ENCODE measurements at regions not wholly inside any gene's neighbourhood (a gene's known extent, or its start where the extent isn't known, plus 50 kb on each side); places are given as distances from the start of the nearest gene placed in this dataset.
A peak's percentile ranks its signal among the peaks of the same experiment; 100 is the strongest.

DNA sequence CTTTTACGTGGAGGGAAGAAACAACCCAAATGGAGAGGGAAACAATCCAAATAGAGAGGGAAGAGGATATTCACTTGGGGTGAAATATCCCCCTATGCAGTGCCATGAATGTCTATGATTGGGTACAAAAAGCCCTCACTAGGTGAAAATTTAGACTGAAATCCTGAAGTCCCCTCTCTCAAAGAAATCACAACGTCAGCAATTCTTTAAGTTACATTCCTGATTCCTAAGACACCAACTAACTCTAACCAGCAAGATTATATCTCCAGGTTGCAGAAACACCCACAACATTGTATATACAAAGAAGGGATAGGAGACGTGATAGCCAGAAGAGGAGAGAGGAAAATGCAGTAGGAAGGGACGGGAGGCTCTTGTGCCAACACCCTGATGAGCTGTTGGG lies 374.3 kb downstream of the DCAF12L2 start:
- DNase-seq (ENCODE audit: low read depth), result no peak

DNA sequence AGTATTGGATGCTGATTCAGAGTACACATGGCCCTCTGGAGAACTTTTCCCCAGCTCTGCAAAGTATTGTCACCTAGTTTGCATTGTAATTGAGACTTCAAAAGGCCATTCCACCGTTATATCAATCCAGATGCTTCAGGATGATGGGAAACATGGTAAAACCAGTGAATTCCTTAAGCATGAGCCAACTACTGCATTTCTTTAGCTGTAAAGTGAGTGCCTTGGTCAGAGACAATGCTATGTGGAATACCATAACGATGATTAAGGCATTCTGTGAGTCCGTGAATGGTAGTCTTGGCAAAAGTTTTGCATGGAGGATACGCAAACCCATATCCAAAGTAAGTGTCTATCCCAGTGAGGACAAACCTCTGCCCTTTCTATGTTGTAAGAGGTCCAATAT lies 355.2 kb downstream of the DCAF12L2 start:
- no peak for DNase-seq (ENCODE audit: low read depth)

DNA sequence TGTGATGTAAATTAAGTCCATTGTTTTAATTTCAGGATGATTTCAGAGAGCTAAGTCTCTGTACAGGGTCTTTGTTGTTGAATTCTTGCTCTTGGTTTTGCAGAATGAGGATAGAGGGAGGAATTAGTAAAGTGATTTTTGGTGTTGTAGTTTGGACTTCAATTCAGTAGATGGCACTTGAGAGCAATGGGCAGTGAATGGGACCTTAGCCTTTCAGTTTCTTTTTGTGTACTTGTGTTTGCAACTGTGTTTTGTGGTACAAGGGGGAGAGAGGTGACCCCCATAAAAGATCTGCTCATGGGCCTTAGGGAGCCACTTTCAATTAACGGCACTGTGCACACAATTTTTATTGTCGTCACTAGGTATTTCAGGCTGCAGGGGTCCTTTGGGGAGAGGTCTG lies 340.0 kb downstream of the DCAF12L2 start:
- no peak for DNase-seq (ENCODE audit: low read depth)

DNA sequence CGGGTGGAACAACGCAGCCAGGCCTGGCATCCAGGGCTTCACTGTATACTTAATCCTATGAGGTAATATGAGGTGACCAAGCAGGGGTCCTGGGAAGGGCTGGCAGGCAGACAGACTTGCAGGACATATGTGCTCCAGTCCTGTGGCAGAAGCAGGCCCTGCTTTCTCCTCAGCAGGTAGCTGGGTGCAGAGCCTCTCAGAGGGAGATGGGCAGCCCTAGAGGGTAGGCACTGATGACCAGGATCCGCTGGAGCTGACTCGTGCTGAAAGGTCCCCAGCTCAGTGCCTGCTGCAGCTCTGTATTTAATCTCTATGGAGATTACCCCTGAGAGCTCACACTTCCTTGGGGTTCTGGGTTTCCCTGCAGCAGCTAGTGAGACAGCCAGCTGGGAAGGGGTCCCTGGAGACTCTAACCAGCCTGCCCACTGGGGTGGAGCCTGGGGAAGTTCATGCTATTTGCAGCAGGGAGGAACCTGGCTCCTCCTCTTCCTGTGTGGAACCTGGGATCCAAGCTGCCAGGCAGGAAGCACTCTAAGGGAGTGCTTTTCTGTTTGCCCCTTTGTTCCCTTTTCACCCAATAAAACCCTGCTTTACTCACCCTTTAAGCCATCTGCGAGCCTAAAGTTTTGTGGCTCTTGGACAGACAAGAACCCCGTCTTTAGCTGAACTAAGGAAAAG lies 339.2 kb downstream of the DCAF12L2 start:
- DNase-seq (ENCODE audit: low read depth), result no peak

DNA sequence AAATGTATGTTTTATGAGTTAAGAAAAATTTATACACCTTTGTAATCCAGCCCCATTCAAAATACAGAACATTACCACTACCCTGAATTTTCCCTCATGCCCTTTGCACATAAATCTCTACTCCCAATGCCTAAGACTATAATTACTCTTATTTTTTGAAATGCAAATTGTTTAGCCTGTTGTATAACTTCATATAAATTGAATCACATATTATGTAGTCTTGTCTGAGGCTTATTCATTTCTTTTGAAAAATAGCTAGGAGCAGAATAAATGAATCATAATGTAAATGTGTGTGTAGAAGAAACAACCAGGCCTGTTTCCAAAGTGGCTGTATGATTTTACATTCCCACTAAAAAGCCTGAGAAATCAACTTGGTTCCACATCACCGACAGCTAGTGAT lies 319.8 kb downstream of the DCAF12L2 start:
- no peak for DNase-seq (ENCODE audit: low read depth)

DNA sequence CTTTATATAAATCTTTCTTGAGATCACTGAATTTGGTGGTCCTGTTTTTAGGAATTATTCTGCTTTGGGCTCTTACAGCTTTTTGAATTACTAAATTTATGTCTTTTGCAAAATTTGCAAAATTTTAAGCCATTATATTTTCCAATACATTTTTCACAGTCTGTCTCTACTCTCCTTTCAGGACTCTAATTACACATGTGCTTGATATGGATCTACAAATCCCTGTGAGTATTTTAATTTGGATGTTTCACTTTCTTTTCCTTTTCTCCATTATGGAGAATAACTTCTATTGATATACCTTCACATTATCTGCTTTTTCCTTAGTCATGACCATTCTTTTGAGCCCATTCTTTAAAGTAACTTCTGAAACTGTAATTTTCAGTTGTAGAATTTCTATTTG lies 315.4 kb downstream of the DCAF12L2 start:
- no peak for DNase-seq (ENCODE audit: low read depth)

DNA sequence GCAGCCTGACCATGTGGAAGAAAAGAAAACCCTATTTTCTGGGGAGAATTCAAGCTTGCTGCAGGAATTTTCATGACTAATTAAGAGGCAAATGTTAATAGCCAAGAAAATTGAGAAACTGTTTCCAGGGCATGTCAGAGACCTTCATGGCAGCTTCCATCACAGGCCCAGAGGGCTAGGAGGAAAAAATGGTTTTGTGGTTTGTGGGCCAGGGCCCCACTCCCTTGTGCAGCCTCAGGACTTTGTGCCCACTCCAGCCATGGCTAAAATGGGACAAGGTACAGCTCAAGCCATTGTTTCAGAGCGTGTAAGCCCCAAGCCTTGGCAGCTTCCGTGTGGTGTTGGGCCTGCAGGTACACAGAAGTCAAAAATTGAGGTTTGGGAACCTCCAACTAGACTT lies 282.9 kb downstream of the DCAF12L2 start:
- no peak for DNase-seq (ENCODE audit: low read depth)

DNA sequence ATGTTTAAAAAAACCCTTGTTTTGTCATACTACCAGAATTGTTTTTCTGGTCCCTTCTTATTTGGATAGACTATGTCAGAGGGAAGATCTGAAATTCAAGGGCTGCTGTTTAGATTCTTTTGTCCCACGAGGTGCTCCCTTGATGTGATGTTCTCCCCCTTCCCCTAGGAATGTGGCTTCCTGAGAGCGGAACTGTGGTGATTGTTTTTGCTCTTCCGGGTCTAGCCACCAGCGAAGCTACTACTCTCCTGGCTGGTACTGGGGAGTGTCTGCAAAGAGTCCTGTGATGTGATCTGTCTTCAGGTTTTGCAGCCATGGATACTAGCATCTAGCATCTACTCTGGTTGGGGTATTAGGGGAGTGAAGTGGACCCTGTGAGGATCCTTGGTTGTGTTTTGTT lies 271.1 kb downstream of the DCAF12L2 start:
- no peak for DNase-seq (ENCODE audit: low read depth)

DNA sequence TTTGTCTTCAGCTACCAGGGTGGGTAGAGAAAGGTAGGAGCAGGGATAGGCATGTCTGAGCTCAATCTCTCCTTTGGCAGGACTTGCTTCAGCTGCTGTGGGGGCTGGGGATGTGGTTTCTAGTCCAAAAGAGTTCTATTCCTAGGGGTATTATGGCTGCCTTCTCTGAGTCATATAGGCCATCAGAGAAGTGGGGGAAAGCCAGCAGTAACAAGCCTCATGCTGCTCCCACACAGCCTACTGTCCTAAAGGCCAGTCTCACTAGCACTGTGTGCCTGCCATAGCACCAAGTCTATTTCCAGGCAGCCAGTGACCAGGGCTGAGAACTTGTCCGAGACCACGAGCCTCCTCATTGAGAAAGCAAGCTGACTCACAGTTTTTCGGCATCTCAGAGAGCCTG lies 270.6 kb downstream of the DCAF12L2 start:
- no peak for DNase-seq (ENCODE audit: low read depth)

DNA sequence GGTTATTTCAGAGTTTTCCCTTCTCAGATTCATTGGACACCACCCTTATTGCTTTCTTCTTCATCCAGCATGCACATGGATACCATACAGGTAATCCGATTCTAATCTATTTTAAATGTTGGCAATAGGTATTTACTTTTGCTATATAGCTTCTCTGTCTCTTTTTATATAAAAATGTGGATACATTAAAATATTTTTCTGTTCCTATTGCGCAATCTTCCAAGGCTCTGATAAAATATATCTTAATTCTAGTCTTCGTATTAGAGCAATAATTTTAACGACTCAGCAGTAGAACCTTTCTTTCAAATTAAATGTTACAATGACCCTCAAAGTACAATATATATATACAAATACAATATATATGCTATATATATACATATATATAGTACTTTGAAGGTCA lies 239.8 kb downstream of the DCAF12L2 start:
- no peak for DNase-seq (ENCODE audit: low read depth)

DNA sequence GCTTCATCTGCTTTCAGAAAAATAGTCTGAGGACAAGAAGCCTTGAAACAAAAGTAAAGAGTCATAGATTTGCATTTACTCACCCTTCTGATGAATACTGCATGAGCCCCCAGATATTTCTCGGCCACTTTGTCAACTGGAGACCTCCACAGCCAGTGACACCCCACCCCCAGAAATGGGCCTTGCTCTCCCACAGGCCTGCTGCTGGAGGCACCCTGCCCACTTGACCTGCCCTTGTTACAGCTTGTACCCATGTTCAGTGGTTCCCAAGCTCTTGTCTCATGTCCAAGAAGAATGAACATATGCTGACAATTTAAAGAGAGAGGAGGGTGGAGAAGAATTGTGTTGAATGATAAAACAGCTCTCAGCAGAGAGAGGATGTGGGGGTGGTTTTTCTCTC lies 225.1 kb downstream of the DCAF12L2 start:
- no peak for DNase-seq (ENCODE audit: low read depth)

DNA sequence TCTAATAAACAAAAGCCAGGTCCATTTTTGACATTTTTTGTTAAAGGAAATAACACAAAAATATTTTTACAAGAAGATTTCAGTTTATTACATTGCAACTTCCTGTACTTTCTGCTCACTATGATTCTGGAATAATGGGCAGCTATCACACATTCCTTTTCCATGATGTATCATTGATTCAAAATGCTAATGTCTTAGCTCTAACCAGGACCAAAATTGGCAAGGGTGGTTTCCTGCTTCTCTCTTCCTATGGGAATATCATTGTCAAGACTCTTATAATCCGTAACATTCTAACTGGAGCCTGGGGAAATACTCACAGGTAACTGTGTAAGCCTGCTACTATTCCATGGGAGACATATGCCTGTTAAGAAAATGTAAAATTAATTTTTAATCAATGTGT lies 218.6 kb downstream of the DCAF12L2 start:
- DNase-seq (ENCODE audit: low read depth), result no peak

DNA sequence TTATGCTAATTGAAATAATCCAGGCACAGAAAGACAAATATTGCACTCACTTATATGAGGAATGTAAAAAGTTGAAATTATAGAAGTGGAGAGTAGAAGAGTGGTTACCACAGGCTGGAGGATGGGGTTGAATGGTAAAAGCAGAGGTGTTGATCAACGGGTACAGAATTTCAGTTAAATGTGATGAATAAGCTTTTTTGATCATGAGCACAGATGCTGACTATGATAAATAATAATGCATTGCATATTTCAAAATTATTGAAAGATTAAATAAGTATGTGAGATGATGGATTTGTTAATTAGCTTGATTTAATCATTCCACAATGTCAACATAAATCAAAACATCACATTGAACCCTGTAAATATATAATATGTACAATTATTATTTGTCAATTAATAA lies 213.1 kb downstream of the DCAF12L2 start:
- no peak for DNase-seq (ENCODE audit: low read depth)

DNA sequence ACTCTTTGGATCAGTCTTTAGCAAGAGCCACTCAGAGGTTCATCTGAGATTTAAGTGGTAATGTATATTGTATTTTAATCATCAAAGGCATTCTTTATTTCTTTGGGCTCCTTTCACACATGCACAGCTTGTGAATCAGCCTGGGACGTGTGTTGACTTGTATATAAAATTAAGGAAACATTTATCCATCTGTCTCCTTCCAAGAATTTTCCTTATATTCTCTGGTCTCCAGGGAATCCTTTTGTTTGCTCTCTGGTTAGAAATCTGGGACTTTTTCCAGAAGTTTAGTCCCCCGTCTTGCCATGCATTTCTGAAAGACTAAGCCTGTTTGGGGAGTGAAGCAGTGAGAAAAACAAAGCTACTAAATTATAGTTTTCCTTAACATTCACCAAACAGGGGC lies 212.3 kb downstream of the DCAF12L2 start:
- DNase-seq (ENCODE audit: low read depth), result no peak

DNA sequence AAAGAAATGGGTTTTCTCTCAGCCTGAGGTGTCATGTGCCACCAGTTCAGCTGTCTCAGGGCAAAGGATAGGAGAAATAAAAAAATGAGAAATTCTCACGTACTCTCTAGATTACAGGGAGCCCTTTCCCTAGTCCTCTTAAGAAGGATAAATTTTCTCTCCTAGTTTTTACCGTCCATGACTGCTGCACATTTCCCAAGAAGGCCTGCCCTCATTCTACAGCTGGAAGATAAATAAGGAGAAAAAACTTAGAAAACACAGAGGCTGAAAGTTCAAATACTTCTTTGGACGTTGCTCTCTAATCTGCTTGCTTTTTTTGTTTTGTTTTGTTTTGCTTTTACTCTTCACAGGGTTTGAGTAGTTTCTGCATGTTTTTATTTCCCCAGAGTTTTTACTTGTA lies 211.9 kb downstream of the DCAF12L2 start:
- DNase-seq (ENCODE audit: low read depth), result no peak

DNA sequence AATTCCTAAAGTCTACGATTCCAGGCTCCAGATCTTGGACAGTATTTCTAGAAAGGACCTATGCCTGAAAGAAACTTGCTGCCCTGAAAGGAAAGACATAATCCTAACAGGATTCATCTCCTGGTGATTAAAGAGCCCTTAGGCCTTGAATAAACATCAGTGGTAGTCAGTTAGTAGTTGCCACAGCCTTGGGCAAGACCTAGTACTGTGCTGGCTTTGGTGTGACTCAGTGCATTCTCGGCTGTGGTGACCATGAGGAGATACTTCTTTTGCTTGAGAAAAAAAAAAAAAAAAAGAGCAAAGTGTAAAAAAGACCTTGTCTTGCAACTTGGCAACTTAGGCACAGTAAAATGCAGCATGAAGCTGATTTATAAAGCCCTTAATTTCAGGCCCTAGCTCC lies 188.2 kb downstream of the DCAF12L2 start:
- no peak for DNase-seq (ENCODE audit: low read depth)

DNA sequence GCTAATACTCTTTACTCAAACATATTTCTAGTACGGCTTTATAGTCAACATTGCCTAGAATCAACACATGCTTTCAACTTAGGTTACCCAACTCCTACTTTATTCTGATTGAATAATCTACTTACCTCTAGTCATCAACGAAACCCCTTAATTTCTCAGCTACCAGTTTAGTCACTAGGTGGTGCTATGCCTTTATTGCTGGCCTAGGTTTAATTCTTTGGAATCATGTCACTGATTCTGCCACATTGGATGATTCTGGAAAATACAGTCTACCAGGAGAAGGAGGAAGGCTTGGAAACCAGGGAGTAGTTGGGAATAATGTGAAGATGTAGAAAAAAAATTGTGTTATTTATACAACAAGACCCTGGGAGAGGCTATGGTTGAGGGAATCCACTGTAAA lies 167.7 kb downstream of the DCAF12L2 start:
- DNase-seq (ENCODE audit: low read depth), result peak; percentile 3

DNA sequence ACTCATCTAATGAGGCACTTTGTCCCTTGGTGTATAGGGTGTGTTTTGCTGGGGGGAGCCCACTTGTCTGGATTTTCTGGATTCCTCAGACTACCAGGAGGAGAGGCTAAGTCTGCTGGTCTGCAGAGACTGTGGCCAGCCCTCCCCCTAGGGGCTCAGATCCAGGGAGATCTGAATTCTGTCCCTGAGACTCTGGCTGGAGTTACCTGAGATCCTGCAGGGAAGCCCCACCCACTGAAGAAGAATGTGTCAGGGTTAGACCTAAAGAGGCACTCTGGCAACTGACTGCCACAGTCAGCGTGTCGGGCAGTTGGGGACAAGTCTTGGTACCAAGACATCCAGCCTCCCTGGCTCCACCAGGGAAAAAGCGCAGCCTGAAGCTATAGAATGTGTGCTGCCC lies 138.9 kb downstream of the DCAF12L2 start:
- no peak for DNase-seq (ENCODE audit: low read depth)

DNA sequence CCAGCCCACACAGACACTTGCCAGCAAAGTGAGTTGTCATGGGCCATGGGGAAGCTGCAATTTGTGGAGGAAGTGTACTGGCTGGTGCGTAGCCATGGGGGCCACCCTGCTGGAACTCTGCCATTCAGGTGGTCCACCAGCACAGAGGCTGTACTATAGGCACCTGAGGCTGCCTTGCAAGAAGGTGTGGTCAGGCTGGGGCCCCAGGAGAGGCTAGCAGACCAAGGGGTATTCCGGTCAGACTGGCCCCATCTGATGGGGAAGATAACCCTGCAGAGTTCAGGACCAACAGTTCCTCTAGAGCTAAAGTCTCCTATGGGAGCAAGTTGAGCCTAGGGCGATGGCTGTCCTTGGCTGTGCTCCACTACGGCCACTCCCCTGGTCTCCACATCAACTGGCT lies 136.1 kb downstream of the DCAF12L2 start:
- no peak for DNase-seq (ENCODE audit: low read depth)

DNA sequence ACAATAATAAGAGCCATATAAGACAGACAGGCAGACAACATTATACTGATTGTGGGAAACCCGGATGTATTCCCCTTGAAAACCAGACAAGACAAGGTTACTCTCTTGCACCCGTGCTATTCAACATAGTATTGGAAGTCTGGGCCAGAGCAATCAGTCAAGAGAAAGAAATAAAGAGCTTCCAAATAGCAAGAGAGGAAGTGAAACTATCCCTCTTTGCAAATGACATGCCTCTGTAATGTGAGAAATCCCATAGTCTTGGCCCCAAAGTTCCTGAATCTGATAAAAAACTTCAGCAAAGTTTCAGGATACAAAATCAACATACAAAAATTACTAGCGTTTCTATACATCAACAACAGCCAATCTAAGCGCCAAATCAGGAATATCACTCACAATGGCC lies 102.1 kb downstream of the DCAF12L2 start:
- no peak for DNase-seq (ENCODE audit: low read depth)

DNA sequence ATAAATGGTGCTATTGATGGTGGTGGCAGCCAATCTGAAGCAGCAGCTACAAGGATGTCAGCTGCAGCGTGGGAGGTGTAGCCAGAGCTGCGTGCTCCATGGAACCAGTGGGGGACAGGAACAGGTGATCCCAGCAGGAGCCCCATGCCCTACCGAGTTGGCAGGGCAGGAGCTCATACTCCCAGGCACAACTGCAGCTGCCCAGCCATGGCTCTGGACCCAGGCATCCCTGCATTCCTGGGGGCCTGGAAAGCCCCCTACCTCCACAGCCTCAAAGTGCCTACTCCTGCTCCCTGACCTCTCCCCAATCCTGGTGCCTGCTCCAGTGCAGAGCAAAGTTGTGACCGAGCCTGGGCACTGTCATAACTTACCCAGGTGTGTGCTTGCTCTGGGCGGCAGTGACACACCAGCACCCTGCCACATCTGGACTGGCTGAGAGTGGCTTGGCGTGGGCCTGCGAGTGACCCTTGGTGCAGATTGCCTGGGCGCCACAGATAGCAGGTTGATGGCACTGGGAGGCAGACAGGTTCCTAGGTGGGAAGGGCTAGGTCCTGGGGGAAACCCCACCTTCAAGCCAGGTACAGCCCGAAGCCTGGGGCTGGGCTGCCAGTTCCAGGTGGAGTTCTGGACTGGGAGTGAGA lies 101.1 kb downstream of the DCAF12L2 start:
- no peak for DNase-seq (ENCODE audit: low read depth)

DNA sequence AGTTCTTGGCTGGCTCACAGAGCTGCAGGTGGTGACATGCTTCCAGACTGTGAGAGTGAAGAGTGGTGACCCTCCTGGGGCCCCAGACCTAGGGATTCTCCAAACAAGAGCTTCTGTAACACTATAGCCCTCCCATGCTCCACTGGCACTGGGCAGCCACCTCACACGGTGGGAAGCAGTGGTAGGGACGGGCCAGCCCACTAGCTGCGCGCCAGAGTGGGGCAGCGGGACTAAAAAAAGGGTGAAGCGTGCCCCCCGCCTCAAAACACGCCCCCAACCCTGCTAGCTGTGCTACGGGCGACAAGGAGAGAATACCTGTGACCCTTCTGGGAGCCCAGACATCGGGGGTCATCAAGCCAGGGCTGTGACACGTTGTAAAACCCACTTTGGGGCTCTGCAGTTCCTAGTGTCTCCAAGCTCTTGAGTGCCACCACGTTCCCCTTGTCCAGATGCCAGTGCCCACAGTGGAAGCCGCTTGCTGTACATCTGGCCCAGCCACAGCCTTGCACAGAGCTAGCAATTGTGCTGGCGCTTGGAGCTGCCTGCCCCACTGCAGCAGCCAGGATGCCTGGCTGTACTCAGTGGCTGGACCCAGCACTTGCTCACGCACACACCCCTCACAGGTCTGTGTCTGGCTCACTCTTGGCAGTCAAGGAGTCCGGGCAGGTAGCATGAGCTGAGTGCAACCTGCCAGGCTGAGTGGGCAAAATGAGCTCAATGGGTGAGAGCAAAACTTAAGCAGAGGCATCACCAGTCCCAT lies 100.0 kb downstream of the DCAF12L2 start:
- DNase-seq (ENCODE audit: low read depth), result no peak

Data from iris pigment epithelial cell (primary cell).